HG03196 (cell line): ENCODE measurements at regions not wholly inside any gene's neighbourhood (a gene's known extent, or its start where the extent isn't known, plus 50 kb on each side); places are given as distances from the start of the nearest gene placed in this dataset.
"Not testable (repeated sequence)": the region's sequence is repeated elsewhere in the genome, so short reads cannot be mapped to it uniquely, and the experiment has no call there.

Experiments used
- ATAC-seq: cut with Tn5 transposase; IDR thresholded peaks from one replicate; pipeline ENCODE4 v1.9.1; 2021; ENCODE audit not compliant: unreplicated experiment

- not testable (repeated sequence) for ATAC-seq
Measured at GRCh38 chr1:25171013-25171412, 61.3 kb downstream of the SYF2 start.

- ATAC-seq: no peak
Measured at GRCh38 chr1:25170439-25170838, 61.9 kb downstream of the SYF2 start.

- ATAC-seq: no peak
Measured at GRCh38 chr1:25169610-25170009, 62.7 kb downstream of the SYF2 start.

- ATAC-seq: no peak
Measured at GRCh38 chr1:25169168-25169567, 63.1 kb downstream of the SYF2 start.

GRCh38 chr1:25168193-25169071, 63.9 kb downstream of the SYF2 start:
- ATAC-seq: no peak

GRCh38 chr1:25167269-25168192, 64.8 kb downstream of the SYF2 start:
- ATAC-seq: no peak

- ATAC-seq: no peak
Measured at GRCh38 chr1:25166847-25167246, 65.5 kb downstream of the SYF2 start.

- ATAC-seq: no peak
Measured at GRCh38 chr1:25163986-25164385, 68.3 kb downstream of the SYF2 start.

- ATAC-seq: no peak
Measured at GRCh38 chr1:25161981-25162380, 70.3 kb downstream of the SYF2 start.

GRCh38 chr1:25157846-25158245, 74.5 kb downstream of the SYF2 start:
- no peak for ATAC-seq

- no peak for ATAC-seq
Measured at GRCh38 chr1:25150985-25151495, 81.3 kb downstream of the SYF2 start.

- no peak for ATAC-seq
Measured at GRCh38 chr1:25148673-25149300, 83.5 kb downstream of the SYF2 start.

GRCh38 chr1:25146451-25146855, 85.8 kb downstream of the SYF2 start:
- no peak for ATAC-seq

- no peak for ATAC-seq
Measured at GRCh38 chr1:25145775-25146393, 86.4 kb downstream of the SYF2 start.

GRCh38 chr1:25140073-25140797, 92.1 kb downstream of the SYF2 start:
- peak; percentile 74 for ATAC-seq

- ATAC-seq: no peak
Measured at GRCh38 chr1:25137521-25138395, 94.5 kb downstream of the SYF2 start.

GRCh38 chr1:25137106-25137505, 95.2 kb downstream of the SYF2 start:
- no peak for ATAC-seq

- no peak for ATAC-seq
Measured at GRCh38 chr1:25135909-25136308, 96.4 kb downstream of the SYF2 start.
